ENCODE measurements at regions not wholly inside any gene's neighbourhood (a gene's known extent, or its start where the extent isn't known, plus 50 kb on each side); places are given as distances from the start of the nearest gene placed in this dataset.
"Not testable (repeated sequence)": the region's sequence is repeated elsewhere in the genome, so short reads cannot be mapped to it uniquely, and the experiment has no call there.

GRCh38 chrX:3837958-3838643, 124.7 kb upstream of the PRKX start:
- DNase-seq (ENCODE audit: low read depth): not testable (repeated sequence)

- DNase-seq (ENCODE audit: low read depth): not testable (repeated sequence)
Observed at GRCh38 chrX:3837211-3837610, 123.8 kb upstream of the PRKX start.

GRCh38 chrX:3833761-3834542, 120.5 kb upstream of the PRKX start:
- DNase-seq (ENCODE audit: low read depth): not testable (repeated sequence)

DNA sequence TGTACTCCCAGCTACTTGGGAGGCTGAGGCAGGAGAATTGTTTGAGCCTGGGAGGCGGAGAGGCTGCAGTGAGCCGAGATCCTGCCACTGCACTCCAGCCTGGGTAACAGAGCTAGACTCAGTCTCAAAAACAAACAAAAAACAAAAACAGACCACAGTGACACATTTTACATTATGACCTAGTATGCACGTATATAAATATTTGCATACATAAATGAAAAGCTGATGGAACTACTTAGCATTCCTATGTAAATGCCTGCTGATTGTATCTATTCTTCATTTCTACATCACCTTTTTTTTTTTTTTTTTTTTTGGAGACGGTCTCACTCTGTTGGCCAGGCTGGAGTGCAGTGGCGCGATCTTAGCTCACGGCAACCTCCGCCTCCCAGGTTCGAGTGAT, 116.6 kb upstream of the PRKX start:
- DNase-seq (ENCODE audit: low read depth): not testable (repeated sequence)

DNA sequence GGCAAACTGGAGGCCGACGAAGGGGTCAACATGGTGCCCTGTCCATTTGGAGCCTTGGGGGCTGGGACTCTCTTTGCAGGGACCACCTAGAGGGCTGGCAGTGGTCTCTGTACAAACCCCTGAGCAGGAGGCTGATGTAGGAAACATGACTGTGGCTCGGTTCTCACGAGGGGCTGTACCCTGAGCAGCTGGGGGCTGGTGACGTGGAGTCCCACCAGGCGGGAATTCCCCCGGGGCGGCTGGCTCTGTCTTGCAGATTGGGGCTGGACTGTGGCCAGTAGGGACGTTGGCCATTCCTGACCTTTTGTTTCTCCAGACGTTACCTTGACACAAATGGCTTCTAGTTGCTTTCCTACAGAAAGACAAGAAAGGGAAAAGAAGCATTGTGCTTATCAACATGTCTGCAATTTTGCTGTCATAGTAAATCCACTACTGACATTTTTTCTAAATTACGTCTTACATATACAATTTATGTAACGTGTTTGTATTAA, 115.6 kb upstream of the PRKX start:
- DNase-seq (ENCODE audit: low read depth): not testable (repeated sequence)

DNA sequence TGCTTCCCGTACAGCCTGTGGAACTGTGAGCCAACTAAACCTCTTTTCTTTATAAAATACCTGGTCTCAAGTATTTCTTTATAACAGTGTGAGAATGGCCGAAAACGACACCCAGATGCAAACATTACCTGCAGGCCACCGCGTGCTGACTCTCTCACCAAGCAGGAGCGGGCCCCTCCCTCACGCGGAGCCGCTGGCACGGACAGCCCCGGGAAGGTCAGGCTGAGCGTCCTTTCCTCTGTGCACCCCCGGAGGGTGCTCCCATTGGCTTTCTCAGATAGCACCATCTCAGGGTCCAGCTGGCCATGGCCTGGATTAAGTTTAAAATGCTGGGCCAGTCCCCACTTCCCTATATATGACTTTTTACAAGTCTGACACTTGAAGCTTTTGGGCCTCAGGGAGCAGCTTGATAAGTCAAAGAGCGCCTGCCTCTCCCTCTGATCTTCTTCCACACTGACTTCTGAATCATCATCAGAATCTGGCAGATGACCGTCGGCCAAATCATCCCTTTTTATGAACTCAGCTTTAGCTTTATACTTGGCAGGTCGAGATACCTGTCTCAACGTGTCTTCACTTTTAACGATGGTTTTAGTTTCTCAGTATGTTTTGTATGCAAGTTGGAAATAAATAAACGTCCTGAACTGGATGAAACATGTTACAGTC, 115.1 kb upstream of the PRKX start:
- DNase-seq (ENCODE audit: low read depth): not testable (repeated sequence)

DNA sequence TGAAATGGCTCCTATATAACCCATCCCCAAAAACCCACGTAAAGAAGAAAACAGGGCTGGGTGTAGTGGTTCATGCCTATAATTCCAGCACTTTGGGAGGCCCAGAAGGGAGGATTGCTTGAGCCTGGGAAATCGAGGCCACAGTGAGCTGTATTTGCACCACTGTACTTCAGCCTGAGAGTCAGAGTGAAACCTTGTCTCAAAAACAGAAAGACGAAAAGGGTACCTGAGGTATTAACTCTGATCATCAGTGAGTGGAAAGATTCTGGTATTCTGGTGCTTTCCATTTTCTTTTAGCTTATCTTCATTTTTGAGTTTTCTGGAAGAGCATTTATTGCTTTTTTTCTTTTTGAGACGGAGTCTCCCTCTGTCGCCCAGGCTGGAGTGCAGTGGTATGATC, 110.6 kb upstream of the PRKX start:
- DNase-seq (ENCODE audit: low read depth): not testable (repeated sequence)

GRCh38 chrX:3820167-3820566, 106.7 kb upstream of the PRKX start:
- DNase-seq (ENCODE audit: low read depth): peak; percentile 53

DNA sequence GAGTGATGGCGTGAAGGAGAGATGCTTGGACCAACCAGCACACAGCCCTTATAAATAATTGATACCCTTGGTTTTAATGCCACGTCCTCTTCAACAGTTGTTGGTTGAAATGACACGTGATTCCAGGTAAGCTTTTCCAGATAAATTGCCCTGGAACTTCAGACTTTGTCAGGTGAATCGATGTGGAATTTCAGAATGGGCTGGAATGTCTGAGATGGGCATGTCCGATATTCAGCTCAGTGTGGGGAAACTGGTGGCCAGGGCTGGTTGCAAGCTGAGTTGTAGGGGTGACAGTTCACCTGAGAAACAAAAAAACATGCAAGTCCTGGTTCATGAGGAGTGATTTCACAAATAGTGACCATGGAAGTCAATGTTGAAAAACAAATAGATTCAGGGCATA, 104.0 kb upstream of the PRKX start:
- DNase-seq (ENCODE audit: low read depth): not testable (repeated sequence)

- DNase-seq (ENCODE audit: low read depth): no peak
Observed at GRCh38 chrX:3815896-3816664, 102.6 kb upstream of the PRKX start.

DNA sequence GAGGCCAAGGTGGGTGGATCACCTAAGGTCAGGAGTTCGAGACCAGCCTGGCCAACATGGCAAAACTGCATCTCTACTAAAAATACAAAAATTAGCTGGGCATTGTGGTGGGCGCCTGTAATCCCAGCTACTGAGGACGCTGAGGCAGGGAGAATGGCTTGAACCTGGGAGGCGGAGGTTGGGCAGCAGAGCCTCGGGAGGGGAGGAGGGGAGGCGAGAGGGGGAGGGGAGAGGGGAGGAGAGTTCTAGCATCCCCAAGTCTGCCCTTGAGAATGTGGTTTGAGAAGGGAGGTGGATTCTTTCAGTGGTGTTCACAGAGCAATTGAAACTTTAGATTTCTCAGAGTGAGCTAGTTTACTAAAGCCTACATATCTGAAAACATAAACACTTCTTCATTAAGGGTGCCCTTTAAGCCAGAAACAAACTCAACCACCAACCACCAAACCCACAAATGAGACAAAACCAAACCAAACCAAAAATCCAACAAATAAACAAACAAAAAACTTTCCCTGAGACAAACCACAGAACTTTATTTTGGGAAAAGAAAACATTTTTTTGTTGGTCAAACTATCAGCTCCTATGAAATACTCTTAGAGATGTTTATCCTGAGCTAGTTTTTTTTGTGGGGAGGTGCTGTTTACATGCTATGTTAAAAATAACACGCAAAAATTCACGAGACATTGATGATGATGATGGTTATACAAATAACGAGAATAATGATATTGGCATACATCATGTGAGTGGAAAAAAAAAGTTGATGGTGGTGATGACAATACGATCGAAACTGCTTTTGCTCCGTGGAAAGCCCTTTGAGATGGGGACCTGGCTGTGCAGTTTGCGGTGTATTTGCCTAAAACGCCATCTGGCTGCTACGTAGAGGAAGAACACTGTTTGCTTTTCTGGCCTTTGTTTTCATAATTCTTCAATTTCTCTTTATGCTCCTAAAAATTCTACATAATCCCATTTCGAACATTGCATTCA, 98.2 kb upstream of the PRKX start:
- no peak for DNase-seq (ENCODE audit: low read depth)

DNA sequence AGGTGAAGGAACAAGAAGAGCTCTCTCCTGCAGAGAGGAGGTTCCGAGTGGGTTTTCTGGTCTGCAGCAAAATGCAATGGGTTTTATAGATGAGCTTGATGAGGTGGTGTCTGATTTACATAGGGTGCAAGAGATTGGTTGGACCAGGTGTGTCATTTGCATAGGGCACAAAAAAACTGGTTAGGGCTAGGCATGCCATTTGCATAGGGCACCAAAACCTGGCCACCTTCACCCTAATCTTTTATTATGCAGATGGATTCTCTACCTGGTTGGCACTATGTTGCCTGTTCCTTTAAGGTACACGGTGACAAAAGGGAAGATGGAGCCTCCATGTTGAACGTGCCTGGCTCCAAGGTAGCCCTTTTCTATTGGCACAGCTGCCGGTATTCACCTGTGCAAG, 94.5 kb upstream of the PRKX start:
- DNase-seq (ENCODE audit: low read depth): no peak

DNA sequence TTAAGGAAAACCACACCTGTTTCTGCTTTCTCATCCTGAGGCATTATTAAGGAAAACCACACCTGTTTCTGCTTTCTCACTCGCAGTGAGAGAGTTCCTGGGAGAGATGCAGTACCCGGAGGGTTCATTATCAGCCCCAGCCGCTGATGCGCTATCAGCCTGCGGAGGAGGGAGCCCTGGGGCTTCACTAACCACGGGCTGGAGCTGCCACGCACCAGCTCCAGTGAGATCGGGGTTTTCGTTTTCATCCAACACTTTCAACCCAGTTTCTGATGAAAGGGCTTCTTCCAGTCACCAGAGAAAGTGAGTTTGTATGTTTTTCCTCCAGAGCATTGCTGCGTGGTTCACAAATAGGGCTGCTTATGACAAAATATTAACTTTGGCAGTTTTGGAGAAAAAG, 93.2 kb upstream of the PRKX start:
- no peak for DNase-seq (ENCODE audit: low read depth)

- DNase-seq (ENCODE audit: low read depth): no peak
Observed at GRCh38 chrX:3803713-3804112, 90.3 kb upstream of the PRKX start.

GRCh38 chrX:3803305-3803704, 89.9 kb upstream of the PRKX start:
- DNase-seq (ENCODE audit: low read depth): no peak

DNA sequence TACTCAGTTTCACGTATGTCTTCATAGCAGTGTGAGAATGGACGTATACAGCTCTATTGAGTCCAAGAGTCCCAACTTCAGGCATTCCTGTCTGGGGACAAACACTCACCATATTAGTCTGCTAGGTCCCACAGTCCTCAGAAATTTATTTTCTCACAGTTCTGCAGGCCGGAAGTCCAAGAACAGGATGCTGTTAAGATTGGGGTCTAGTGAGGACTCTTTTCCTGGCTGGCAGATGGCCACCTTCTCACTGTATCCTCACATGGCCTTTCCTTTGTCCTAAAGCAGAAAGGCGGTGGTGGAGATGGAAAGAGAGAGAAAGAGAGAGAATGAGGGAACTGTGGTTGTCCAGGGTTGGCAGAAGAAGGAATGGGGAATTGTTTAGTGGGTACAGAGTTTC, 82.0 kb upstream of the PRKX start:
- not testable (repeated sequence) for DNase-seq (ENCODE audit: low read depth)

GRCh38 chrX:3791449-3791848, 78.0 kb upstream of the PRKX start:
- DNase-seq (ENCODE audit: low read depth): no peak

- DNase-seq (ENCODE audit: low read depth): no peak
Observed at GRCh38 chrX:3788494-3789233, 75.2 kb upstream of the PRKX start.

DNA sequence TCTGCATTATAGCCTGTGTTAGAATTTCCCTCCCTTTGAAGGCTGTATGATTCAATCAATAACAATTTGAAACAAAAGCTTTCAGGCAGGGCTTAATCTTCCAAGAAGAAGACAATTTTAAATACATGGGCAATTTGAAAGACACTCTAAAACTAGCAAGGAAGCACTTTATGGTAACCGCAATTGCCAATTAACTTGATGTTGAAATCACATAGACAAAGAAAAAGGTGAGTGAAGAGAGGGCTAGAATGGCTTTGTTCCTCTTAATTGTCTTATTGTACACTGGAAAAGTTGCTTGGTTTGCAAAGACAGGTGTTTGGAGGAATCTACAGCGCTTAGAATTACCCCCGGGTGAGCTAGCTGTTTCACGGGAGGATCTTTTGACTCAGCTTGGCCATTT, 74.4 kb upstream of the PRKX start:
- no peak for DNase-seq (ENCODE audit: low read depth)

GRCh38 chrX:3785822-3786221, 72.4 kb upstream of the PRKX start:
- DNase-seq (ENCODE audit: low read depth): not testable (repeated sequence)

Data from GM04503 (cell line).